Endothelial cell of umbilical vein (primary cell): ENCODE measurements at regions not wholly inside any gene's neighbourhood (a gene's known extent, or its start where the extent isn't known, plus 50 kb on each side); places are given as distances from the start of the nearest gene placed in this dataset.

Experiments
- EZH2 ChIP-seq: IDR thresholded peaks from 2 replicates; pipeline ENCODE4 v1.6.1; 2012; ENCODE audit warnings: borderline replicate concordance, low read depth, mild to moderate bottlenecking, moderate library complexity, low read length, inconsistent platforms; ENCODE audit not compliant: severe bottlenecking
- JUN ChIP-seq: IDR thresholded peaks from 2 replicates; pipeline ENCODE4 v1.6.1; 2011; ENCODE audit warnings: borderline replicate concordance, low read depth; ENCODE audit not compliant: insufficient read length, insufficient read depth
- POLR2A ChIP-seq: IDR thresholded peaks from 2 replicates; pipeline ENCODE4 v1.6.1; 2012; ENCODE audit warnings: low read depth, mild to moderate bottlenecking, control low read depth, low read length
- POLR2AphosphoS5 ChIP-seq: IDR thresholded peaks from 2 replicates; pipeline ENCODE4 v1.6.1; 2012; ENCODE audit warnings: low read depth, mild to moderate bottlenecking, control low read depth, low read length, moderate library complexity; ENCODE audit not compliant: insufficient read depth
- TF ChIP-seq, protein P1 (sequence below), 2 donors: IDR thresholded peaks; 1 replicate in 1 of 2; 2 replicates in 1 of 2; pipeline ENCODE4 v1.5.1; 2011; ENCODE audit warnings: low read length in 2 of 2, mild to moderate bottlenecking in 2 of 2, moderate library complexity in 2 of 2, control low read depth in 1 of 2, inconsistent platforms in 1 of 2, low read depth in 1 of 2; ENCODE audit not compliant: insufficient read depth in 1 of 2; ENCODE audit errors: extremely low read depth in 1 of 2
- TF ChIP-seq, protein P2 (sequence below): IDR thresholded peaks from 2 replicates; pipeline ENCODE4 v1.6.1; 2011; ENCODE audit not compliant: insufficient read depth, insufficient read length

GRCh38 chr9:82122731-82123130 is 134.2 kb downstream of the SPATA31D1 start:
- TF ChIP-seq, protein P1, sequence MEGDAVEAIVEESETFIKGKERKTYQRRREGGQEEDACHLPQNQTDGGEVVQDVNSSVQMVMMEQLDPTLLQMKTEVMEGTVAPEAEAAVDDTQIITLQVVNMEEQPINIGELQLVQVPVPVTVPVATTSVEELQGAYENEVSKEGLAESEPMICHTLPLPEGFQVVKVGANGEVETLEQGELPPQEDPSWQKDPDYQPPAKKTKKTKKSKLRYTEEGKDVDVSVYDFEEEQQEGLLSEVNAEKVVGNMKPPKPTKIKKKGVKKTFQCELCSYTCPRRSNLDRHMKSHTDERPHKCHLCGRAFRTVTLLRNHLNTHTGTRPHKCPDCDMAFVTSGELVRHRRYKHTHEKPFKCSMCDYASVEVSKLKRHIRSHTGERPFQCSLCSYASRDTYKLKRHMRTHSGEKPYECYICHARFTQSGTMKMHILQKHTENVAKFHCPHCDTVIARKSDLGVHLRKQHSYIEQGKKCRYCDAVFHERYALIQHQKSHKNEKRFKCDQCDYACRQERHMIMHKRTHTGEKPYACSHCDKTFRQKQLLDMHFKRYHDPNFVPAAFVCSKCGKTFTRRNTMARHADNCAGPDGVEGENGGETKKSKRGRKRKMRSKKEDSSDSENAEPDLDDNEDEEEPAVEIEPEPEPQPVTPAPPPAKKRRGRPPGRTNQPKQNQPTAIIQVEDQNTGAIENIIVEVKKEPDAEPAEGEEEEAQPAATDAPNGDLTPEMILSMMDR (IDR thresholded peaks at IDR 0.05; ENCODE audit: extremely low read depth in 1 of 2, insufficient read depth in 1 of 2, low read depth in 1 of 2, low read length in 2 of 2): no peak
- TF ChIP-seq POLR2AphosphoS5: no peak
- TF ChIP-seq JUN: no peak
- no peak for TF ChIP-seq EZH2
- no peak for TF ChIP-seq POLR2A
- TF ChIP-seq, protein P2, sequence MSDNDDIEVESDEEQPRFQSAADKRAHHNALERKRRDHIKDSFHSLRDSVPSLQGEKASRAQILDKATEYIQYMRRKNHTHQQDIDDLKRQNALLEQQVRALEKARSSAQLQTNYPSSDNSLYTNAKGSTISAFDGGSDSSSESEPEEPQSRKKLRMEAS: no peak
